Stimulated activated effector memory CD8-positive, alpha-beta T cell treated with anti-CD3 and anti-CD28 coated beads, Interleukin-12 subunit alpha, Interleukin-12 subunit beta, amount 100 ng/mL, for 72 hours (primary cell): ENCODE measurements at regions not wholly inside any gene's neighbourhood (a gene's known extent, or its start where the extent isn't known, plus 50 kb on each side); places are given as distances from the start of the nearest gene placed in this dataset.

Experiments used
- ATAC-seq: fragments of 150-1000 bp; cut with Tn5 transposase; 2 replicates; pipeline ENCODE4 v1.10.0; 2021
- DNase-seq, 2 donors: peaks; one replicate each; pipeline ENCODE4 v3.0.0; 2021 to 2022; ENCODE audit warnings: low spot score in 2 of 2
- H3K27ac Mint-ChIP-seq: one replicate; pipeline ENCODE4 v1.8.0; 2022; ENCODE audit warnings: mild to moderate bottlenecking, mixed read lengths
- H3K36me3 Mint-ChIP-seq: one replicate; pipeline ENCODE4 v1.8.0; 2022; ENCODE audit warnings: mild to moderate bottlenecking, mixed read lengths
- H3K4me1 Mint-ChIP-seq: one replicate; pipeline ENCODE4 v1.8.0; 2022; ENCODE audit warnings: mixed read lengths
- H3K4me3 Mint-ChIP-seq: one replicate; pipeline ENCODE4 v1.8.0; 2022; ENCODE audit warnings: mild to moderate bottlenecking, mixed read lengths
- H3K9me3 Mint-ChIP-seq: one replicate; pipeline ENCODE4 v1.8.0; 2022; ENCODE audit warnings: mixed read lengths

GRCh38 chr2:172348555-172349288 lies 78.7 kb upstream of the ITGA6 start:
- H3K27ac Mint-ChIP-seq, result no peak overlapping the region
- H3K4me3 Mint-ChIP-seq, result no peak overlapping the region
- no peaks in the 10 kb centered on the region for H3K36me3 Mint-ChIP-seq
- no peak for ATAC-seq
- no peaks in the 10 kb centered on the region for H3K4me1 Mint-ChIP-seq
- DNase-seq, result no peak
- H3K9me3 Mint-ChIP-seq, result peaks cover 2% of the 10 kb centered on the region

- Mint-ChIP-seq H3K27ac (no peak overlapping the region), H3K4me1 (no peaks in the 10 kb centered on the region), H3K4me3 (no peak overlapping the region), H3K9me3 (no peaks in the 10 kb centered on the region), H3K36me3 (no peaks in the 10 kb centered on the region)
- ATAC-seq (no peak), DNase-seq (no peak)
Observed at GRCh38 chr2:172350839-172351479, 76.4 kb upstream of the ITGA6 start.

GRCh38 chr2:172351586-172351985 lies 75.8 kb upstream of the ITGA6 start:
- Mint-ChIP-seq H3K4me3 (no peak overlapping the region), H3K27ac (no peak overlapping the region), H3K36me3 (no peaks in the 10 kb centered on the region), H3K4me1 (no peaks in the 10 kb centered on the region), H3K9me3 (no peaks in the 10 kb centered on the region)
- DNase-seq (no peak), ATAC-seq (no peak)

GRCh38 chr2:172354347-172354746 lies 73.0 kb upstream of the ITGA6 start:
- ATAC-seq, result no peak
- H3K4me1 Mint-ChIP-seq, result no peaks in the 10 kb centered on the region
- no peak overlapping the region for H3K27ac Mint-ChIP-seq
- H3K9me3 Mint-ChIP-seq, result no peaks in the 10 kb centered on the region
- no peak for DNase-seq
- no peaks in the 10 kb centered on the region for H3K36me3 Mint-ChIP-seq
- no peak overlapping the region for H3K4me3 Mint-ChIP-seq

GRCh38 chr2:172357442-172357841 lies 69.9 kb upstream of the ITGA6 start:
- no peak overlapping the region for H3K4me3 Mint-ChIP-seq
- H3K36me3 Mint-ChIP-seq, result no peaks in the 10 kb centered on the region
- no peak overlapping the region for H3K27ac Mint-ChIP-seq
- H3K4me1 Mint-ChIP-seq, result no peaks in the 10 kb centered on the region
- H3K9me3 Mint-ChIP-seq, result no peaks in the 10 kb centered on the region
- no peak for DNase-seq
- ATAC-seq, result no peak

- Mint-ChIP-seq H3K9me3 (no peaks in the 10 kb centered on the region), H3K4me3 (no peak overlapping the region), H3K36me3 (no peaks in the 10 kb centered on the region), H3K27ac (no peak overlapping the region), H3K4me1 (no peaks in the 10 kb centered on the region)
- DNase-seq (no peak), ATAC-seq (no peak)
Observed at GRCh38 chr2:172358691-172359556, 68.5 kb upstream of the ITGA6 start.

- ATAC-seq (no peak), DNase-seq (no peak)
- H3K9me3 Mint-ChIP-seq, result no peaks in the 10 kb centered on the region
- H3K36me3 Mint-ChIP-seq, result no peaks in the 10 kb centered on the region
- no peak overlapping the region for H3K27ac Mint-ChIP-seq
- H3K4me3 Mint-ChIP-seq, result no peak overlapping the region
- H3K4me1 Mint-ChIP-seq, result no peaks in the 10 kb centered on the region
Observed at GRCh38 chr2:172361360-172361759, 66.0 kb upstream of the ITGA6 start.

GRCh38 chr2:172361840-172362239 lies 65.5 kb upstream of the ITGA6 start:
- Mint-ChIP-seq H3K4me1 (no peaks in the 10 kb centered on the region), H3K36me3 (no peaks in the 10 kb centered on the region), H3K27ac (no peak overlapping the region), H3K9me3 (no peaks in the 10 kb centered on the region), H3K4me3 (no peak overlapping the region)
- ATAC-seq, result no peak
- DNase-seq, result no peak

GRCh38 chr2:172364261-172364660 lies 63.1 kb upstream of the ITGA6 start:
- no peaks in the 10 kb centered on the region for H3K4me1 Mint-ChIP-seq
- peaks cover 4% of the 10 kb centered on the region for H3K9me3 Mint-ChIP-seq
- H3K27ac Mint-ChIP-seq, result no peak overlapping the region
- ATAC-seq (no peak), DNase-seq (no peak)
- no peaks in the 10 kb centered on the region for H3K36me3 Mint-ChIP-seq
- H3K4me3 Mint-ChIP-seq, result no peak overlapping the region

- no peaks in the 10 kb centered on the region for H3K36me3 Mint-ChIP-seq
- H3K27ac Mint-ChIP-seq, result no peak overlapping the region
- ATAC-seq (no peak), DNase-seq (no peak)
- H3K4me1 Mint-ChIP-seq, result no peaks in the 10 kb centered on the region
- peaks cover 4% of the 10 kb centered on the region for H3K9me3 Mint-ChIP-seq
- H3K4me3 Mint-ChIP-seq, result no peak overlapping the region
Observed at GRCh38 chr2:172366596-172367150, 60.7 kb upstream of the ITGA6 start.

- H3K9me3 Mint-ChIP-seq, result peaks cover 4% of the 10 kb centered on the region
- ATAC-seq, result no peak
- DNase-seq, result no peak
- H3K4me1 Mint-ChIP-seq, result no peaks in the 10 kb centered on the region
- H3K4me3 Mint-ChIP-seq, result no peak overlapping the region
- no peaks in the 10 kb centered on the region for H3K36me3 Mint-ChIP-seq
- H3K27ac Mint-ChIP-seq, result no peak overlapping the region
Observed at GRCh38 chr2:172370821-172371455, 56.4 kb upstream of the ITGA6 start.

GRCh38 chr2:172372436-172372835 lies 55.0 kb upstream of the ITGA6 start:
- no peak overlapping the region for H3K4me3 Mint-ChIP-seq
- ATAC-seq (no peak), DNase-seq (no peak)
- H3K9me3 Mint-ChIP-seq, result peaks cover 4% of the 10 kb centered on the region
- no peaks in the 10 kb centered on the region for H3K4me1 Mint-ChIP-seq
- no peak overlapping the region for H3K27ac Mint-ChIP-seq
- H3K36me3 Mint-ChIP-seq, result no peaks in the 10 kb centered on the region

- Mint-ChIP-seq H3K9me3 (peaks cover 4% of the 10 kb centered on the region), H3K27ac (no peak overlapping the region), H3K4me1 (no peaks in the 10 kb centered on the region), H3K4me3 (no peak overlapping the region), H3K36me3 (no peaks in the 10 kb centered on the region)
- ATAC-seq (no peak), DNase-seq (no peak)
Observed at GRCh38 chr2:172373076-172373475, 54.3 kb upstream of the ITGA6 start.

GRCh38 chr2:172373766-172374165 lies 53.6 kb upstream of the ITGA6 start:
- Mint-ChIP-seq H3K9me3 (peaks cover 4% of the 10 kb centered on the region), H3K27ac (no peak overlapping the region), H3K4me3 (no peak overlapping the region), H3K4me1 (no peaks in the 10 kb centered on the region), H3K36me3 (no peaks in the 10 kb centered on the region)
- no peak for DNase-seq
- no peak for ATAC-seq
